ENCODE measurements at regions not wholly inside any gene's neighbourhood (a gene's known extent, or its start where the extent isn't known, plus 50 kb on each side); places are given as distances from the start of the nearest gene placed in this dataset.
A peak's percentile ranks its signal among the peaks of the same experiment; 100 is the strongest.

DNA sequence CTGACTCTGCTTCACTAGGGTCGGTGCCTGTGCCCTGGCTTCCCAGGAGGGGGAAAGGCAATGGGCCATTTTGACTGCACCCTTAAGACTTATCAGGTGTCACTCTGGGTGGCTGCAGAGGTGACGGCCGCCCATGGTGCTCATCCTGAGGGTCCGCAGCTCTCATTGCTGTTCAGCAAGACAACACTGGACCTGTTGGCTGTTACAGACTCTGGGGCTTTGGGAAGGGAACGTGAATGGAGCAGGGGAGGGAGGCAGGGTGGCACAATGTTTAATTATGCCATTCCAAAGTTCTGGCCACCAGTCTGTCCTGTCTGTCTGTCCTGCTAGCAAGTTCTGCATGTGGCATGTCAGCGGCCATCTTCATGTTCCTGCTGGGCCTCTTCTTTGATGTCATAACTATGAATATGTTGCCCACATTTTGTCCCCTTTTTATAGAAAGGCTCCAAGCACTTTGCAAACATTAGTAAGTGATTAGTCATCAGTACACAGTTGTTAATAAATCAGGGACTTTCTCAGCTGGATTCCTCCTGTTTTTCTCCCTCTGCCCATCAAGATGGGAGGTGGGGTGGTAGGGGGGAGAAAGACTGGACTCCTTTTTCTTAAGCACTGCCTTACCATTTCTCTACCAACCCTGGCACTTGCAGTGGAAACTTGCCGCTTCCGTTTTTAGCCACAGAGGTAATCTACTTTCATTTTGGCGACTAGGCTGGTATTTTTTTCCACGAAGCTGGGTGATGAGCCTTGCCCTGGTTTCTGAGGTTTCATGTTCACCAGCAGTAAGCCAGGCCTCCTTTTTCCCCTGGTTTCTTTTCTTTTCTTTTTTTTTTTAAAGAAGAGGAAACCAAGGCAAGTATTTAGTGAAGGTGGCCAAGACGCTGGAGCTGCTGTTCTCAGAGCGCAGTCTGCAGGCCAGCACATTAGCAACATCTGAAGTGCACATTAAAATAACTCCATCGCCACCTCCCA lies 88.6 kb upstream of the TRIM2 start:
- Mint-ChIP-seq H3K27me3 (no peaks in the 10 kb centered on the region), H3K4me1 (ENCODE audit: low read depth in 2 of 2) (peaks cover 8 to 14% of the 10 kb centered on the region in 2 donors), H3K36me3 (ENCODE audit: insufficient read depth) (peaks cover 6% of the 10 kb centered on the region), H3K9me3 (no peaks in the 10 kb centered on the region), H3K4me3 (peak overlapping the region; percentile 67 to 74), H3K27ac (peak overlapping the region in 1 of 2 donors; percentile 87)
- DNase-seq = peak; percentile 54 to 61 (median 59)
- peak; percentile 84 for ATAC-seq (replicated peaks)

DNA sequence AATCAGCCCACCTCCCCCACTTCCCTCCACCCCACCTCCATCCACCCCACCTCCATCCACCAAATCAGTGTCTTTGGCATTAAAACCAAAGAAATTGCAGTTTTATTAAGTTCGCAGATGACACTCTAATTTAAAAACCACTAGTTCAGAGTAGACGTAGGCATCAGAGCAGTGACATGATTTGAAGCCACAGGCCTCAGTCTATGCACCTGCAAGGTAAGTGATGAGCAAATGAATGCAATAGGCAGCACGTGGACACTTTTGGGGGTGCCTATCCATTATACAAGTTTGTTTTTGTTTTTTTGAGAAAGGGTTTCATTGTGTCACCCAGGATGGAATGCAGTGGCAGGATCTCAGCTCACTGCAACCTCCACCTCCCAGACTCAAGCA lies 88.0 kb upstream of the TRIM2 start:
- Mint-ChIP-seq H3K4me3 (peak overlapping the region; percentile 67 to 74), H3K27ac (peak overlapping the region in 1 of 2 donors; percentile 87), H3K4me1 (ENCODE audit: low read depth in 2 of 2) (peaks cover 8 to 14% of the 10 kb centered on the region in 2 donors), H3K27me3 (no peaks in the 10 kb centered on the region), H3K36me3 (ENCODE audit: insufficient read depth) (peaks cover 6% of the 10 kb centered on the region), H3K9me3 (no peaks in the 10 kb centered on the region)
- DNase-seq (peak in 1 of 3 experiments; percentile 10), ATAC-seq (replicated peaks) (peak; percentile 51)

DNA sequence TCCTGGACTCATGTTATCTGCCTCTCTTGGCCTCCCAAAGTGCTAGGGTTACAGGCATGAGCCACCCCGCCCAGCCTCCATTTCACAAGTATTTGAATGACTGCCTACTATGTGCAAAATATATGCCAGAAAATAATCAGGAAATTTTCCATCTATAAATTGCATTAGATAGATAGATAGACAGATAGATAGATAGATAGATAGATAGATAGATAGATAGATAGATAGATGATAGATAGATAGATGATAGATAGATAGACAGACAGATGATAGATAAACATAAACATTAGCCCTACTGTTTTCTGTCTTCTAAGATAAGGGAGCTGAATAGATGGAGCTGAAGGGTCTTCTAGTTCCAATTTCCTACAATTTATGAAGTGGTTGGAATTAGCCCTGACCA lies 87.4 kb upstream of the TRIM2 start:
- H3K4me3 Mint-ChIP-seq = peak overlapping the region; percentile 67 to 74
- peak overlapping the region in 1 of 2 donors; percentile 87 for H3K27ac Mint-ChIP-seq
- peaks cover 9% of the 10 kb centered on the region for H3K36me3 Mint-ChIP-seq (ENCODE audit: insufficient read depth)
- H3K9me3 Mint-ChIP-seq = no peaks in the 10 kb centered on the region
- H3K27me3 Mint-ChIP-seq = no peaks in the 10 kb centered on the region
- H3K4me1 Mint-ChIP-seq (ENCODE audit: low read depth in 2 of 2) = peaks cover 8 to 14% of the 10 kb centered on the region in 2 donors
- ATAC-seq (replicated peaks) (no peak), DNase-seq (no peak)

DNA sequence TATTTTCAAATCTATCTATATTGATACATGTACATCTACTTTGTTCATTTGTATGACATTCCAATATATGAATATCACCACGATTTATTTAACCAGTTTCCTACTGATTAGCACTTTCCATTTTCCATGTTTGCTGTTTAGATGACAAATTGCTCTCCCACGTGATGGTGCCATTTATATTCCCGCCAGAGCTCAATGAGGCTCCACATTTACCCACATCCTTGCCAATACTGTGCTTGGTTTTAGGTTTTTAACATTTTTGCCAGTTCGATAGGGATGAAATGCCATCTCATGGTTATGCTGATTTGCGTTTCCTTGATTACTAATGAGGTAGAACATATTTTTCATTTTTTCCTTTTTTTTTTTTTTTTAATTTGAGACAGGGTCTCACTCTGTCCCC lies 86.7 kb upstream of the TRIM2 start:
- Mint-ChIP-seq H3K36me3 (ENCODE audit: insufficient read depth) (peaks cover 9% of the 10 kb centered on the region), H3K4me1 (ENCODE audit: low read depth in 2 of 2) (peaks cover 8 to 14% of the 10 kb centered on the region in 2 donors), H3K27me3 (no peaks in the 10 kb centered on the region), H3K27ac (peak overlapping the region in 1 of 2 donors; percentile 87), H3K4me3 (peak overlapping the region in 1 of 2 donors; percentile 74), H3K9me3 (no peaks in the 10 kb centered on the region)
- DNase-seq (no peak), ATAC-seq (replicated peaks) (no peak)

DNA sequence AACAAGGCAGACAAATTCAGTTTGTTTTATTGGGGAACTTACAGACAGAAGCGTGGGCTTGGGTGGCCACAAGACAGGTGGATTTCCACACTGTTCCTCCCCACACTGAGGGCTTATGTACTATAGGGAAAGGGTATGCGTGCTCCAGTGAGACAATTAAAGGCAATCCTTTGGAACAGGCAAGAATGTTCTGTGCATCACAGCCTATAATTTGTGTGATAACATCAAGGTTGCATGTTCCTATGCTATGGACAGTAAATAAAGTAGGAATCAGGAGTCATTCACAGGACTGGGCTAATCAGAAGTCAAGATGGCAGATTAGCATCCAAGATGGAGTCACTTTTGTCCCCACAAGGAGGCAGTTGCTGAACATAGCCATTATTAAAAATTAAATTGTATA lies 84.6 kb upstream of the TRIM2 start:
- Mint-ChIP-seq H3K27me3 (no peaks in the 10 kb centered on the region), H3K4me3 (no peak overlapping the region), H3K36me3 (ENCODE audit: insufficient read depth) (peaks cover 9% of the 10 kb centered on the region), H3K9me3 (no peaks in the 10 kb centered on the region), H3K27ac (peak overlapping the region in 1 of 2 donors; percentile 13), H3K4me1 (ENCODE audit: low read depth in 2 of 2) (peaks cover 8 to 14% of the 10 kb centered on the region in 2 donors)
- no peak for DNase-seq
- ATAC-seq (replicated peaks) = no peak

DNA sequence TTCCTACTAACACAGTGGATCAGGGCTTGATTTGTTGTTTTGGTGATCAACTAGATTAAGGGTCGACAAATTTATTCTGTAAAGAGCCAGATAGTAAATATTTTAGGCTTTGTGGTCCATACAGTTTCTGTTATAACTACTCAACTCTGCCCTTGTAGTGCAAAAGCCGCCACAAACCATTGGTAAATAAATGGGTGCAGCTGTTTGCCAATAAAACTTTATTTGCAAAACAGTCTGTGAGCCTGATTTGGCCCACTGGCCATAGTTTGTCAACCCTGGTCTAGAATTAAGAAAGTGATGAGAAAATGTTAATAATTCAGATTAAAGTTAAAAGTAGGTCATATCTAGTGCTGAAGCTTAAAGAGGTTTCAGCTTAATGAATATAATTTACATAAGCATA lies 84.0 kb upstream of the TRIM2 start:
- ATAC-seq (replicated peaks) = no peak
- H3K4me1 Mint-ChIP-seq (ENCODE audit: low read depth in 2 of 2) = peaks cover 8 to 14% of the 10 kb centered on the region in 2 donors
- DNase-seq = no peak
- H3K27me3 Mint-ChIP-seq = no peaks in the 10 kb centered on the region
- no peak overlapping the region for H3K27ac Mint-ChIP-seq
- H3K9me3 Mint-ChIP-seq = no peaks in the 10 kb centered on the region
- peaks cover 9% of the 10 kb centered on the region for H3K36me3 Mint-ChIP-seq (ENCODE audit: insufficient read depth)
- no peak overlapping the region for H3K4me3 Mint-ChIP-seq

DNA sequence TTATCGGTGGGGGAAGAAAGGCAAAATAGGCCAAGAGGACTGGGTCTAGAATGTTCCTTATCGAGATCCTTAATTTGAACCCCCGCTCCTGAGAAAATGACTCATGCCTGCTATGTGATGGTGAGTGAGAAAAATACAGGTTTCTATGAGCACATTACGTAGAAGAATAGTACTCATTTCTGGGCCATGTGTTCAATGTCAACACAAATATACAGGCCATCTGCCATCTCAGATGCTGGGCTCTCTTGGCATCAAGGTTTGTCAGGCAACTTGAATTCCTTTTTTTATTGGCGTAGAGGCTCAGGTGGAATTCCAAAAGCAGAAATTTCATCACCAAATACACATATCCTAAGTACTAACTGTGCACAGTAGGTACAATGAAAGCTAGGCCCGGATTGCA lies 81.4 kb upstream of the TRIM2 start:
- H3K36me3 Mint-ChIP-seq (ENCODE audit: insufficient read depth) = peaks cover 3% of the 10 kb centered on the region
- no peaks in the 10 kb centered on the region for H3K9me3 Mint-ChIP-seq
- ATAC-seq (replicated peaks) (no peak), DNase-seq (no peak)
- H3K4me1 Mint-ChIP-seq (ENCODE audit: low read depth in 2 of 2) = peaks cover 0 to 7% of the 10 kb centered on the region in 2 donors
- H3K27ac Mint-ChIP-seq = peak overlapping the region in 1 of 2 donors; percentile 26
- no peaks in the 10 kb centered on the region for H3K27me3 Mint-ChIP-seq
- H3K4me3 Mint-ChIP-seq = no peak overlapping the region

DNA sequence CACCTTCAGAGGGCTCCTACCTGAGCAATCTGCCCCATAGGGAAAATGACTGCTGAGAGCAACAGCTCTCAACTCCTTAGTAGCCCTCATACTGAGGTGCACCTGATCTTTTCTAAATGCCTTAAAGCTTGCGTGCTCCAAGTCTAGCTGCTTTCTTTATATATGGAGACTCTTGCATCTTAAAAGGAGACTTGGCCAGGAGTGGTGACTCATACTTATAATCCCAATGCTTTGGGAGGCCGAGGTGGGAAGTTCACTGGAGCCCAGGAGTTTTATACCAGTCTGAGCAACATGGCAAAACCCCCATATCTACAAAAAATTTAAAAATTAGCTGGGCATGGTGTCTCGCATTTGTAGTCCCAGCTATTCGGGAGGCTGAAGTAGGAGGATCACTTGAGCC lies 78.1 kb upstream of the TRIM2 start:
- Mint-ChIP-seq H3K4me1 (ENCODE audit: low read depth in 2 of 2) (no peaks in the 10 kb centered on the region), H3K9me3 (no peaks in the 10 kb centered on the region), H3K27me3 (no peaks in the 10 kb centered on the region), H3K4me3 (no peak overlapping the region), H3K27ac (no peak overlapping the region), H3K36me3 (ENCODE audit: insufficient read depth) (peaks cover 21% of the 10 kb centered on the region)
- ATAC-seq (replicated peaks) (no peak), DNase-seq (no peak)

DNA sequence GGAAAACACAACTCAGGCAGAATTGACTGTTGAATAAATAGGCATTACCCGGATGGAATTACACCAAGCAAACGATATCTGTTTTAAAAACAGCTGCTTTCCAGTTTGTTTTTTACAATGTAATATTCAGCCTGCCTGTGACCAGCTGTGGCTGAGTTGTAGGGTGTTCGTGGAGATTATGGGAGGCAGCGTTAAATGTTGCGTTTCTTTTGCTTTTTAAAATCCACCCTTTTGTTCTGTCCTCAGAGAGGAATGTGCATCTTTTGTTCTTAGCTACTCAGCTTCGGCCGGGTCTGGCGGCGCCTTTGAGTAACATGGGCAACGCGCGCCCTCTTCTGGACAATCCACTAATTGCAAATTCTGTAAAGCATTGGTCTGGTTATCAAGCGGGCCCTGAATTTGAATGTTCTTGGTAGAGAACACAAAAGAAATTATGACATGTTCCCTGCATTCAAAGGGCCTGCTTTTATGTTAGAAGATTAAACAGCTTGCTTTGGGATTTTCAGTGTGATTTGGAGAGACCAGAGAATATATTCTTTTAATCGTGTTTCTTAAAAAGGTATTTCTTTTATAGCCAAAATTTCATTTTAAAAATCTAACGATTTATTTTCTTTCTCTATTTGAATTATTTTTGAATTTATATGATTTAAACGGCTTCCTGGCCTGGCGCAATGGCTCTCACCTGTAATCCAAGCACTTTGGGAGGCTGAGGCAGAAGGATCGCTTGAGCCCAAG lies 76.3 kb upstream of the TRIM2 start:
- no peak overlapping the region for H3K27ac Mint-ChIP-seq

DNA sequence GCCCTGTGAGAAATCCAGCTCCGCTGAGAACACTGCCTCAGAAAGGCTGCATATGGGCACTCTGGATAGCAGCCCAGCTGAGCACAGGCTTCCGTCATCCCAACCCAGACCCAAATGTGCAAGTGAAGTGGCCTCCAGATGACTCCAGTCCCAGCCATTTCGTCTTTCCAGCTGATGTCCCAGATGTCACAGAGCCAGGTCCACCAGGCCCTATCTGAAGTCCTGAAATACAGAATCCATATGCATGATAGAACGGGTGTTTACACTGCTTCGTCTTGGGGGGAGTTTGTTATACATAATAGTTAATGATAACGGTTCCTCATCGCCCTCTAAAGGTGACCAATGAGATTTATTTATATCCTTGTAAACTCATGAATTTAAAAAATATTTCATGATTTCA lies 72.6 kb upstream of the TRIM2 start:
- Mint-ChIP-seq H3K27me3 (peaks cover 8 to 13% of the 10 kb centered on the region in 2 donors), H3K36me3 (ENCODE audit: insufficient read depth) (peaks cover 20% of the 10 kb centered on the region), H3K4me1 (ENCODE audit: low read depth in 2 of 2) (peaks cover 14 to 18% of the 10 kb centered on the region in 2 donors), H3K4me3 (no peak overlapping the region), H3K27ac (no peak overlapping the region), H3K9me3 (no peaks in the 10 kb centered on the region)
- DNase-seq (no peak), ATAC-seq (replicated peaks) (no peak)

More for the DNA sequence above, 76.3 kb upstream of the TRIM2 start:
- Mint-ChIP-seq H3K4me1 (ENCODE audit: low read depth in 2 of 2) (no peaks in the 10 kb centered on the region), H3K36me3 (ENCODE audit: insufficient read depth) (peaks cover 18% of the 10 kb centered on the region), H3K27me3 (no peaks in the 10 kb centered on the region), H3K9me3 (no peaks in the 10 kb centered on the region), H3K4me3 (no peak overlapping the region)
- DNase-seq (peak; percentile 84 to 88 (median 88)), ATAC-seq (replicated peaks) (peak; percentile 88)

DNA sequence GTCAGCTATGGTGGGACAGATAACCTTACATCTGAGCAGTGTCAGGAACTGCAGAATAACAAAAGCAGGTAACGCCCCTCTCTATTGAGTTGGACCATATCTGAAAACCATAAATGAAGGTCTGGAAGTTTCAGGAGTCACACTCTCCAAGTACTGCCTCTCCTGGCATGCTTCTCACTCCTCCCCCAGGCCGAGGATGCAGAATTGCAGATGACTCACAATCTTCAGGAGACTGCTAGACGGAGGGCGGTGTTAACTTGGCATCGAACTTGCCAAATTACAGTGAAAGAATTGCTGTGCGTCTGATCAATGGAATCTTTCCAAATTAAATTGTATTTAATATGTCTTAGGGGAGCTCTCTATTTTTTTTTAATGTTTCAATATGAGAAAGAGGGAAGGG lies 67.1 kb upstream of the TRIM2 start:
- H3K4me1 Mint-ChIP-seq (ENCODE audit: low read depth in 2 of 2) = peaks cover 14 to 18% of the 10 kb centered on the region in 2 donors
- no peak overlapping the region for H3K4me3 Mint-ChIP-seq
- H3K9me3 Mint-ChIP-seq = no peaks in the 10 kb centered on the region
- ATAC-seq (replicated peaks) (no peak), DNase-seq (no peak)
- no peak overlapping the region for H3K27ac Mint-ChIP-seq
- peaks cover 2% of the 10 kb centered on the region for H3K36me3 Mint-ChIP-seq (ENCODE audit: insufficient read depth)
- H3K27me3 Mint-ChIP-seq = peaks cover 19 to 56% of the 10 kb centered on the region in 2 donors

DNA sequence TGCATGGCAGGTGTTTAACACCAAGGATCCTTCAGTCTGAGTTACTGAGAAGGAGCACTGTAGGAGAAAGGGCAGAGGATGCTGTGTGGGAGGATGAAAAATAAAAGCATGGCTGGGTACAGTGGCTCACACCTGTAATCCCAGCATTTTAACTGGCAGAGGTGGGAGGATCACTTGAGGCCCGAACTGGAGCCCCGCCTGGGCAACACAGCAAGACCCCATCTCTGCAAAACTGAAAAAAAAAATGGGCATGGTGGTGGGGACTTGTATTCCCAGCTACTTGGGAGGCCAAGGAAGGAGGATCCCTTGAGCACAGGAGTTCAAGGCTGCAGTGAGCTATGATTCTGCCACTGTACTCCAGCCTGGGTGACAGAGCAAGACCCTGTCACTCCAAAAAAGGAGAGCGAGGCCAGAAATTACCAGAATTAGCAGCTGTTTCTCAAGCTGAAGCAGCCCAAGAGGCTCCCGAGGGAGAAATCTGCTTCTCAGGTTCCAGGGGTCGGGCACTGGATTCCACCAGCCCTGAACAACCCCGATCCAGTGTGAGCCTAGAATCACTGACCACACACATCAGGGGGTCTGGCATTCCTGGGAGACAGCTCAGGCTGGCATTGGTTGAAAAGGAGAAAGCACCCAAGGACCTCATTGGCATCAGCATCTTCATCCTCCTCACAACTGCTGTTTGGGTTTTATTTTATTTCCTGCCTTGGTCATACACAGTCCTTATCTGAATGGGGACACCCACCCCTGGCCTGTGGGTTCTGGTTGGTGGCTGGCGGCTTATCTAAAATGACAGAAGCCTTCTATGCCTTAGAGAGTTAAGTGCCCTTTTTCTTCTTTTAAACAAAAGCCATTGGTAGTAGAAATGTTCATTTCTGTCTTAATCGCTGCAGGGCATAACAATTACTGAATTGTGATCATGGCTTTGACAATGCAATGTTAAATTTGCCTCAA lies 66.3 kb upstream of the TRIM2 start:
- peaks cover 23 to 61% of the 10 kb centered on the region in 2 donors for H3K27me3 Mint-ChIP-seq

DNA sequence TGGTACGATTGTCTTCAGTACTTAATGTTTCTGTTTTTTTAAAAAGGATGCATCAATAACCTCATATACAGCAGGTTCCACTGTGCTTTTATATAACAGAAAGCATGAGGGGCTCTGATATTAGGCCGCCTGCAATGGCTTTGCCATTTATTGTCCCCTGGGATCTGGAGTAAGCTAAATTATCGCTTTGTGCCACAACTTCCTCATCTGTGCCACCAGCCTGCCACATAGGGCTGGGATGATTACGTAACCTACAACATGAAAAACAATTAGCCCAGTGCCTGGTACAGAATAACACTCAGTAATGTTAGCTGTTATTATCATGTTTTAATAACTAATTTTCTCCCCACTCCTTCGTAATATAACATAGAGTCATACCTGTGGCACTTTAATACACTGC lies 65.5 kb upstream of the TRIM2 start:
- no peak for ATAC-seq (replicated peaks)
- H3K27me3 Mint-ChIP-seq = peaks cover 19 to 59% of the 10 kb centered on the region in 2 donors
- H3K36me3 Mint-ChIP-seq (ENCODE audit: insufficient read depth) = peaks cover 2% of the 10 kb centered on the region

More for the DNA sequence above, 66.3 kb upstream of the TRIM2 start:
- no peak for DNase-seq
- Mint-ChIP-seq H3K4me1 (ENCODE audit: low read depth in 2 of 2) (peaks cover 14 to 18% of the 10 kb centered on the region in 2 donors), H3K4me3 (no peak overlapping the region), H3K27ac (no peak overlapping the region), H3K36me3 (ENCODE audit: insufficient read depth) (peaks cover 2% of the 10 kb centered on the region), H3K9me3 (no peaks in the 10 kb centered on the region)
- no peak for ATAC-seq (replicated peaks)

More for the DNA sequence above, 65.5 kb upstream of the TRIM2 start:
- Mint-ChIP-seq H3K9me3 (no peaks in the 10 kb centered on the region), H3K4me1 (ENCODE audit: low read depth in 2 of 2) (peaks cover 11 to 15% of the 10 kb centered on the region in 2 donors), H3K4me3 (no peak overlapping the region), H3K27ac (no peak overlapping the region)
- no peak for DNase-seq
